H1 (cell line): ENCODE measurements at regions not wholly inside any gene's neighbourhood (a gene's known extent, or its start where the extent isn't known, plus 50 kb on each side); places are given as distances from the start of the nearest gene placed in this dataset.

Experiments
- CTCF ChIA-PET: fragments of 300-600 bp; sonication (Branson Sonifier 250); formaldehyde crosslinking; loops from one replicate; lab custom pipeline; 2021; ENCODE audit not compliant: partially characterized antibody; lab: Charles Lee
- POLR2A ChIA-PET: fragments of 300-600 bp; sonication (Branson Sonifier 250); formaldehyde crosslinking; loops from one replicate; lab custom pipeline; 2021; ENCODE audit warnings: inconsistent platforms; ENCODE audit not compliant: partially characterized antibody; lab: Charles Lee
- DNase-seq, 2 experiments: peaks; one replicate each; pipeline versions ENCODE4 v3.0.0 to v3.0.0-alpha.2; 2010 to 2022; ENCODE audit warnings: low spot score in 2 of 2, low read depth in 1 of 2, mixed read lengths in 1 of 2
- FAIRE-seq: peaks from 2 replicates; lab custom pipeline; 2011; peaks lifted over from hg19 to GRCh38; lab: Jason Lieb, UNC
- H2AFZ ChIP-seq: 2 replicates; pipeline ENCODE4 v1.8.1; 2012; ENCODE audit warnings: low read length, inconsistent platforms
- H2AK5ac ChIP-seq: 2 replicates; pipeline ENCODE4 v1.6.1; 2013; ENCODE audit warnings: low read depth, low read length
- H2BK120ac ChIP-seq: replicated peaks from 2 replicates; pipeline ENCODE3; 2013; ENCODE audit warnings: low read depth, low read length, inconsistent platforms
- H2BK12ac ChIP-seq: 2 replicates; pipeline ENCODE4 v1.6.1; 2013; ENCODE audit warnings: low read depth, low read length
- H2BK15ac ChIP-seq: 2 replicates; pipeline ENCODE4 v1.6.1; 2013; ENCODE audit warnings: low read length
- H2BK20ac ChIP-seq: 2 replicates; pipeline ENCODE4 v1.6.1; 2013; ENCODE audit warnings: low read length
- H2BK5ac ChIP-seq: 2 replicates; pipeline ENCODE4 v1.6.1; 2013; ENCODE audit warnings: low read depth, low read length
- H3K14ac ChIP-seq: 2 replicates; pipeline ENCODE4 v1.6.1; 2013; ENCODE audit warnings: inconsistent platforms; ENCODE audit not compliant: insufficient read length
- H3K18ac ChIP-seq: 2 replicates; pipeline ENCODE4 v1.6.1; 2013; ENCODE audit warnings: low read length; ENCODE audit errors: extremely low read depth
- H3K23ac ChIP-seq: 2 replicates; pipeline ENCODE4 v1.6.1; 2013; ENCODE audit warnings: inconsistent platforms; ENCODE audit not compliant: insufficient read length
- H3K23me2 ChIP-seq: 2 replicates; pipeline ENCODE4 v1.6.1; 2013; ENCODE audit warnings: low read depth, low read length
- H3K27ac ChIP-seq: 2 replicates; pipeline ENCODE4 v1.6.1; 2011; ENCODE audit warnings: low read depth, low read length, inconsistent platforms
- H3K27me3 ChIP-seq, 4 experiments: replicated peaks in 1 of 4; 1 replicate in 1 of 4; 2 replicates in 3 of 4; pipeline versions ENCODE4 v1.6.1 to v1.8.1; 2011 to 2013; ENCODE audit warnings: low read length in 3 of 4, mild to moderate bottlenecking in 3 of 4, inconsistent platforms in 2 of 4, mixed read lengths in 2 of 4, moderate library complexity in 1 of 4; ENCODE audit not compliant: control insufficient read depth in 3 of 4, insufficient read depth in 3 of 4; ENCODE audit errors: extremely low read depth in 1 of 4
- H3K36me3 ChIP-seq, 4 experiments: 2 replicates each; pipeline versions ENCODE4 v1.6.1 to v1.8.1; 2011 to 2013; ENCODE audit warnings: mild to moderate bottlenecking in 4 of 4, low read length in 3 of 4, moderate library complexity in 2 of 4, control low read depth in 1 of 4, inconsistent platforms in 1 of 4; ENCODE audit not compliant: insufficient read depth in 4 of 4, control insufficient read depth in 2 of 4
- H3K4ac ChIP-seq: replicated peaks from 2 replicates; pipeline ENCODE3; 2013; ENCODE audit warnings: low read length, low read depth, mixed read lengths, inconsistent platforms; ENCODE audit not compliant: insufficient read length
- H3K4me1 ChIP-seq, 4 experiments: replicated peaks in 1 of 4; 1 replicate in 1 of 4; 2 replicates in 3 of 4; pipeline versions ENCODE4 v1.6.1 to v1.8.1; 2011 to 2013; ENCODE audit warnings: low read length in 3 of 4, inconsistent platforms in 2 of 4, mixed read lengths in 1 of 4; ENCODE audit not compliant: insufficient read depth in 4 of 4, control insufficient read depth in 3 of 4
- H3K4me2 ChIP-seq, 2 experiments: 2 replicates each; pipeline versions ENCODE4 v1.6.1 to v1.8.1; 2011 to 2013; ENCODE audit warnings: low read depth in 2 of 2, low read length in 2 of 2, control low read depth in 1 of 2, inconsistent platforms in 1 of 2, mild to moderate bottlenecking in 1 of 2; ENCODE audit not compliant: insufficient read depth in 1 of 2
- H3K4me3 ChIP-seq, 4 experiments: fragments of 200-600, 300-600 bp in 1 of 4; sonication (generic), shearing (Covaris generic), sonication (Bioruptor Twin) in 1 of 4; 2 replicates each; pipeline versions ENCODE4 v1.5.1 to v1.8.1; 2011 to 2016; ENCODE audit warnings: low read length in 4 of 4, low read depth in 3 of 4, control low read depth in 2 of 4, inconsistent platforms in 2 of 4, mild to moderate bottlenecking in 2 of 4, mixed read lengths in 1 of 4, moderate library complexity in 1 of 4; ENCODE audit not compliant: insufficient read depth in 2 of 4; ENCODE audit errors: extremely low read depth in 1 of 4
- H3K56ac ChIP-seq: replicated peaks from 2 replicates; pipeline ENCODE3; 2013; ENCODE audit warnings: low read depth, mild to moderate bottlenecking, mixed read lengths, low read length, inconsistent platforms; ENCODE audit not compliant: insufficient read length
- H3K79me1 ChIP-seq: 2 replicates; pipeline ENCODE4 v1.6.1; 2013; ENCODE audit warnings: low read depth, low read length, control low read depth
- H3K79me2 ChIP-seq, 2 experiments: 2 replicates each; pipeline versions ENCODE4 v1.6.1 to v1.8.1; 2012 to 2013; ENCODE audit warnings: low read length in 2 of 2, mild to moderate bottlenecking in 2 of 2, inconsistent platforms in 1 of 2; ENCODE audit not compliant: insufficient read depth in 2 of 2, control insufficient read depth in 1 of 2
- H3K9ac ChIP-seq, 4 experiments: replicated peaks in 1 of 4; 1 replicate in 1 of 4; 2 replicates in 3 of 4; pipeline versions ENCODE4 v1.6.1 to v1.8.1; 2011 to 2013; ENCODE audit warnings: low read depth in 3 of 4, low read length in 3 of 4, control low read depth in 2 of 4, mild to moderate bottlenecking in 2 of 4, moderate library complexity in 2 of 4, inconsistent platforms in 1 of 4; ENCODE audit errors: extremely low read depth in 1 of 4
- H3K9me3 ChIP-seq, 2 experiments: 2 replicates each; pipeline versions ENCODE4 v1.6.1 to v1.8.1; 2012 to 2013; ENCODE audit warnings: mild to moderate bottlenecking in 2 of 2, moderate library complexity in 2 of 2, control low read depth in 1 of 2, inconsistent platforms in 1 of 2, low read depth in 1 of 2, low read length in 1 of 2, mixed read lengths in 1 of 2; ENCODE audit not compliant: insufficient read depth in 2 of 2
- H4K20me1 ChIP-seq, 2 experiments: replicated peaks in 1 of 2; 2 replicates each; pipeline versions ENCODE3 to v1.8.1; 2011 to 2013; ENCODE audit warnings: inconsistent platforms in 2 of 2, low read length in 2 of 2, mild to moderate bottlenecking in 1 of 2; ENCODE audit not compliant: insufficient read depth in 2 of 2, control insufficient read depth in 1 of 2
- H4K5ac ChIP-seq: 2 replicates; pipeline ENCODE4 v1.6.1; 2013; ENCODE audit warnings: low read length, low read depth, mixed read lengths, inconsistent platforms; ENCODE audit not compliant: insufficient read length
- H4K8ac ChIP-seq: 2 replicates; pipeline ENCODE4 v1.8.0; 2013; ENCODE audit warnings: mild to moderate bottlenecking, moderate library complexity, low read length, inconsistent platforms; ENCODE audit not compliant: insufficient read depth; ENCODE audit errors: extremely low read depth
- H4K91ac ChIP-seq: replicated peaks from 2 replicates; pipeline ENCODE3; 2013; ENCODE audit warnings: low read length, mixed read lengths, inconsistent platforms; ENCODE audit not compliant: insufficient read length
- BRCA1 ChIP-seq: IDR thresholded peaks from 2 replicates; pipeline ENCODE4 v1.6.1; 2012; ENCODE audit warnings: low read depth, low read length, improper control_type of control experiment
- CHD1 ChIP-seq: IDR thresholded peaks from 2 replicates; pipeline ENCODE4 v1.6.1; 2012; ENCODE audit warnings: low read depth, low read length, improper control_type of control experiment
- CHD2 ChIP-seq: IDR thresholded peaks from 2 replicates; pipeline ENCODE4 v1.6.1; 2012; ENCODE audit warnings: low read length, improper control_type of control experiment
- CTBP2 ChIP-seq: IDR thresholded peaks from 2 replicates; pipeline ENCODE4 v1.7.0; 2011; ENCODE audit warnings: borderline replicate concordance, mild to moderate bottlenecking, moderate library complexity, mixed read lengths, low read length; ENCODE audit not compliant: insufficient read depth, insufficient read length
- EP300 ChIP-seq, 2 experiments: IDR thresholded peaks; 1 replicate in 1 of 2; 2 replicates in 1 of 2; pipeline ENCODE4 v1.6.1; 2011 to 2012; ENCODE audit warnings: low read depth in 2 of 2, low read length in 2 of 2, mild to moderate bottlenecking in 2 of 2, borderline replicate concordance in 1 of 2, inconsistent platforms in 1 of 2, moderate library complexity in 1 of 2
- NANOG ChIP-seq: IDR thresholded peaks from 2 replicates; pipeline ENCODE4 v1.6.1; 2011; ENCODE audit warnings: low read length, low read depth, mild to moderate bottlenecking, inconsistent platforms; ENCODE audit not compliant: insufficient read depth, poor library complexity, severe bottlenecking
- RXRA ChIP-seq: IDR thresholded peaks from 2 replicates; pipeline ENCODE4 v1.6.1; 2011; ENCODE audit warnings: low read depth, mild to moderate bottlenecking, low read length, moderate library complexity; ENCODE audit not compliant: insufficient read depth
- SIRT6 ChIP-seq: IDR thresholded peaks from one replicate; pipeline ENCODE4 v1.7.1; 2012; ENCODE audit warnings: low read length, inconsistent platforms
- SP1 ChIP-seq: IDR thresholded peaks from 2 replicates; pipeline ENCODE4 v1.6.1; 2011; ENCODE audit warnings: low read depth, low read length
- TEAD4 ChIP-seq: IDR thresholded peaks from 2 replicates; pipeline ENCODE4 v1.6.1; 2012; ENCODE audit warnings: low read depth, low read length, inconsistent platforms, mixed read lengths
- WGBS, 2 experiments: shearing (Covaris generic) in 1 of 2; methylation state at CpG; one replicate each; pipeline versions ENCODE4 v1.1.6 to v1.1.7; 2013 to 2015; ENCODE audit warnings: low lambda C conversion rate in 2 of 2, mixed read lengths in 2 of 2, inconsistent platforms in 1 of 2, low coverage in 1 of 2, missing lambda C conversion rate in 1 of 2; ENCODE audit not compliant: insufficient replicate concordance in 2 of 2, insufficient coverage in 1 of 2, insufficient read length in 1 of 2; ENCODE audit errors: extremely low coverage in 1 of 2, missing lambda C conversion rate in 1 of 2; 5-methylcytosine and 5-hydroxymethylcytosine counted together
- TF ChIP-seq, protein P1 (sequence below): IDR thresholded peaks from 2 replicates; pipeline ENCODE4 v1.6.1; 2011; ENCODE audit warnings: low read depth, mild to moderate bottlenecking, low read length; ENCODE audit not compliant: insufficient read depth

DNA sequence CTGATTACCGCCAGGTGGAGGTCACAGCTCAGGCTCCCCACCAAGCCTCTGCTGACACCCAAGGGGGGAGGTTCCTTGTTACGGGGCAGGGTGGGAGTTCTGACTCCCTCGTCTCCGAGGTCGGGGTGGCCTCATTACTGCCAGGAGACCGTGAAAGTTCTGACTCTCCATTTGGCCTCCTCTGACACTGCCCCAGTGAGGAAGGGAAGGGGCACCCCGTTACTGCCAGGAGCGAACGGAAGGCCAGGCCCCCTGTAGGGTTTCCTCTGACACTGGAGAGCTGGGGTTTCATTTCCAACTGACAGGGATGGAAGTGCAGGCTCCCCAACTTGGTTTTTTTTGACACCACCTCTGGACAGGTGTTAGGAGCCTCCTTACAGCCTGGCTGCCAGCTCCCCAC, 138.1 kb upstream of the EEPD1 start:
- TF ChIP-seq SIRT6 = no peak
- no peak for TF ChIP-seq CHD2
- TF ChIP-seq BRCA1 = no peak
- TF ChIP-seq TEAD4 = no peak
- TF ChIP-seq SP1 = no peak
- TF ChIP-seq RXRA = no peak
- TF ChIP-seq, protein P1, sequence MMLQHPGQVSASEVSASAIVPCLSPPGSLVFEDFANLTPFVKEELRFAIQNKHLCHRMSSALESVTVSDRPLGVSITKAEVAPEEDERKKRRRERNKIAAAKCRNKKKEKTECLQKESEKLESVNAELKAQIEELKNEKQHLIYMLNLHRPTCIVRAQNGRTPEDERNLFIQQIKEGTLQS = no peak
- TF ChIP-seq CHD1 = no peak
- no peak for TF ChIP-seq NANOG
- no peak for TF ChIP-seq CTBP2
- no peak for TF ChIP-seq EP300 (IDR thresholded peaks at IDR 0.05; ENCODE audit: borderline replicate concordance in 1 of 2, low read depth in 2 of 2, low read length in 2 of 2)
- Histone ChIP-seq H2BK15ac (no peak overlapping the region), H3K4me1 (peaks cover 0 to 12% (median 7%) of the 10 kb centered on the region in 4 experiments; a peak in 6 of 7 replicates), H3K27ac (no peak overlapping the region), H2AFZ (no peak overlapping the region), H3K14ac (no peak overlapping the region), H3K79me2 (no peaks in the 10 kb centered on the region), H2BK5ac (no peak overlapping the region), H3K56ac (no peak overlapping the region), H3K36me3 (no peaks in the 10 kb centered on the region), H2BK20ac (no peak overlapping the region), H4K8ac (no peak overlapping the region), H3K23me2 (no peaks in the 10 kb centered on the region), H4K20me1 (no peaks in the 10 kb centered on the region), H3K79me1 (no peaks in the 10 kb centered on the region), H3K9me3 (no peaks in the 10 kb centered on the region), H3K4ac (no peak overlapping the region), H3K4me2 (no peak overlapping the region), H4K5ac (no peak overlapping the region), H3K27me3 (peaks cover 0 to 2% (median 0%) of the 10 kb centered on the region in 4 experiments; a peak in 2 of 7 replicates), H3K9ac (no peak overlapping the region), H3K4me3 (no peak overlapping the region), H3K18ac (no peak overlapping the region), H3K23ac (no peak overlapping the region), H2AK5ac (no peak overlapping the region), H2BK12ac (no peak overlapping the region), H2BK120ac (no peak overlapping the region), H4K91ac (no peak overlapping the region)
- FAIRE-seq (no peak), DNase-seq (no peak)
- POLR2A ChIA-PET = no interaction called here
- CTCF ChIA-PET = interaction anchor here (1.2 to 1.4 kb wide), 4 partner anchors 16 to 299 kb away, joined by 3 to 9 read pairs (median 4); no protein-coding TSS in a partner anchor
- 89% methylated on average over 9 of the region's 9 CpGs; no CpG with 5 or more reads in 1 of the 2 experiments for WGBS, 2 experiments
